ENCODE measurements at regions not wholly inside any gene's neighbourhood (a gene's known extent, or its start where the extent isn't known, plus 50 kb on each side); places are given as distances from the start of the nearest gene placed in this dataset.
"Not testable (repeated sequence)": the region's sequence is repeated elsewhere in the genome, so short reads cannot be mapped to it uniquely, and the experiment has no call there.

DNA sequence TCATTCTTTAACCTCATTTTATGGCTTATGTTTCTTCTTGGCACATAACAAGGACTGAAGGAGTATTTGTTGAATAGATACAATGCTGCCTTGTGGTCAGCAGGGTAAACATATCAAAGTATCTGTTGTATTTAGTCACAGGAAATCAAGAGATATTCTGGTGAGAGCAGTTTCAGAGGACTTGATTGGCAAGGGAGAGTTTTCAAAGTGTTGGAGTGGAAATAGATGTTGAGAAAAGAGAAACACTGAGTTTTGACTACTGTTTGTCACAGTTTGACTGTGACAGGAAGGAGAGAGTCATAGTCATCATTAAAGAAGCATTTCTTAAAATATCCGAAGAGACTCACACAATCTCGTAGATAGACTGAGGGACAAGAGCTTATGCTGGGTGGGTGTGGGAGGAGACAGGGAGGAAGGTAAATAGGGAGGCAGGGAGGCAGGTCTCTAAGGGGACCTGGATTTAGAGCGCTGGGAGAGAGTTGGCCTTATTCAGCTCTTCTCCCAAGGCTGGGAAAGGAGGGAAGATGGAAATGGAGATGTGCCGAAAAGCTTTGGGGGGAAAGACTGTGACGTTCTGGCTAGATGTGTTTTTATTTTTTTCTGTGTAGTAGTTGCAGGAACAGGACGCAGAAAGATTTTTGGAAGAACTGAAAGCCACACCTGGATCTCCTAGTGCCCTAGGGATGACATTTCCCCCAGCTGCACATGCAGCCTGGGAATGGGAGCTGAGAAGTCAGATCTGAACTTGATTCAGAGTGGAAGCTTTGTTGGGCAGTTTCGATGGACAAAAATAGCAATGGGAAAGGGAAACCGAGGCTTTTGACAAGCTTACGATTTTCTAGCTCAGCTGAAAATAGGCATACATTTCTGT, 65.0 kb upstream of the IFNGR1 start:
- no peak overlapping the region for H2AFZ ChIP-seq (ENCODE audit: low read length)

DNA sequence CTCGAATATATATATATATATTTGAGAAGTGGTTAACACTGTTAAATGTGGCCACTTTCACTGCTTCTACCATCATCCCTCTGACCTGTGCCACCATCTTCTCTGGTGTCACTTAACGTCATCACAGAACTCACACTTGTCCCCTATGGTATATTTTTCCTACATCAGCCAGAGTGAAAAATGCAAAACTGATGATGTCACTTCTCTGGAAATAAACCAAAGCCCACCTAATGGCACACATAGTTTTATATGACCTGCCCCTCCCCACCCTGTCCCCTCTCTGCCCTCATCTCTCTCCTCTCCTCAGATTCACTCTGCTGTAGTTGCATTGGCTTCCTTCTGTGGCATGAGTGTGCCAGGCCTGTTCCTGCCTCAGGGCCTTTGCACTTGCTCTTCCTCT, 63.9 kb upstream of the IFNGR1 start:
- Histone ChIP-seq H3K9me2 (replicated peaks; ENCODE audit: low read depth, low read length) (no peaks in the 10 kb centered on the region), H3K27me3 (ENCODE audit: insufficient read depth, low read length, poor library complexity, severe bottlenecking) (peaks cover 6% of the 10 kb centered on the region), H3K4me2 (ENCODE audit: low read depth, low read length, poor library complexity, severe bottlenecking) (no peak overlapping the region)

More for the DNA sequence above, 65.0 kb upstream of the IFNGR1 start:
- no peak overlapping the region for H3K4me3 ChIP-seq (ENCODE audit: low read length, poor library complexity, severe bottlenecking)
- H3K36me3 ChIP-seq (ENCODE audit: insufficient read depth, low read length) = no peaks in the 10 kb centered on the region
- H3K9me2 ChIP-seq (replicated peaks; ENCODE audit: low read depth, low read length) = no peaks in the 10 kb centered on the region
- no peaks in the 10 kb centered on the region for H3F3A ChIP-seq (ENCODE audit: low read depth)
- peaks cover 6% of the 10 kb centered on the region for H3K27me3 ChIP-seq (ENCODE audit: insufficient read depth, low read length, poor library complexity, severe bottlenecking)
- no peak overlapping the region for H3K4me2 ChIP-seq (ENCODE audit: low read depth, low read length, poor library complexity, severe bottlenecking)
- TF ChIP-seq, protein P1, sequence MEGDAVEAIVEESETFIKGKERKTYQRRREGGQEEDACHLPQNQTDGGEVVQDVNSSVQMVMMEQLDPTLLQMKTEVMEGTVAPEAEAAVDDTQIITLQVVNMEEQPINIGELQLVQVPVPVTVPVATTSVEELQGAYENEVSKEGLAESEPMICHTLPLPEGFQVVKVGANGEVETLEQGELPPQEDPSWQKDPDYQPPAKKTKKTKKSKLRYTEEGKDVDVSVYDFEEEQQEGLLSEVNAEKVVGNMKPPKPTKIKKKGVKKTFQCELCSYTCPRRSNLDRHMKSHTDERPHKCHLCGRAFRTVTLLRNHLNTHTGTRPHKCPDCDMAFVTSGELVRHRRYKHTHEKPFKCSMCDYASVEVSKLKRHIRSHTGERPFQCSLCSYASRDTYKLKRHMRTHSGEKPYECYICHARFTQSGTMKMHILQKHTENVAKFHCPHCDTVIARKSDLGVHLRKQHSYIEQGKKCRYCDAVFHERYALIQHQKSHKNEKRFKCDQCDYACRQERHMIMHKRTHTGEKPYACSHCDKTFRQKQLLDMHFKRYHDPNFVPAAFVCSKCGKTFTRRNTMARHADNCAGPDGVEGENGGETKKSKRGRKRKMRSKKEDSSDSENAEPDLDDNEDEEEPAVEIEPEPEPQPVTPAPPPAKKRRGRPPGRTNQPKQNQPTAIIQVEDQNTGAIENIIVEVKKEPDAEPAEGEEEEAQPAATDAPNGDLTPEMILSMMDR (conservative IDR thresholded peaks at IDR 0.05; ENCODE audit: low read length) = no peak
- TF ChIP-seq EZH2phosphoT487 (IDR thresholded peaks at IDR 0.05; ENCODE audit: borderline replicate concordance) = no peak
- H3K4me1 ChIP-seq (ENCODE audit: insufficient read depth, low read length, poor library complexity, severe bottlenecking) = no peaks in the 10 kb centered on the region
- no peak overlapping the region for H3K9ac ChIP-seq (ENCODE audit: low read depth, low read length, poor library complexity, severe bottlenecking)
- H3K9me3 ChIP-seq (ENCODE audit: insufficient read depth, low read depth, low read length) = no peaks in the 10 kb centered on the region
- H3K79me2 ChIP-seq (ENCODE audit: insufficient read depth, low read length) = no peaks in the 10 kb centered on the region
- H4K20me1 ChIP-seq (ENCODE audit: insufficient read depth, low read length, poor library complexity, severe bottlenecking) = no peaks in the 10 kb centered on the region

DNA sequence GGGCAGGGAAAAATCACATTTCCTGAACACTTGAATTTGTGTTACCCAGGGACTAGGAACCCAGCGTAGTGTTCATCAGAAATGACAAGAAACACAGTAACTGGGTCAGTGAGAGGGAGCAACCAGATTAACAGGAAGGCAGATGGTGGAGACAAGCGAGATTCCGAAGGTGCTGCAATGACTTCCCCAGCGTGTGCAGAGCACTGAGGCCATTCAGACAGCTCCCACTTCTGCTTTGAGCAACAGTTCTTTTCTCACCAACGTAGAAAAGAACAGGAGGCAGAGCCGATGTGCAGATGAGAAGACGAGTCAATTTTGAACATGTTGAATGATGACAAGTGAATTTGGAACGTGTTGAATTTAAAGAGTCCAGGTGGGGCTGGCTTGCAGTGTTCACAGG, 63.1 kb upstream of the IFNGR1 start:
- Histone ChIP-seq H3K9me2 (replicated peaks; ENCODE audit: low read depth, low read length) (no peaks in the 10 kb centered on the region), H3K4me3 (ENCODE audit: low read length, poor library complexity, severe bottlenecking) (no peak overlapping the region), H3K9me3 (ENCODE audit: insufficient read depth, low read depth, low read length) (no peaks in the 10 kb centered on the region), H3F3A (ENCODE audit: low read depth) (no peaks in the 10 kb centered on the region), H3K79me2 (ENCODE audit: insufficient read depth, low read length) (no peaks in the 10 kb centered on the region), H3K36me3 (ENCODE audit: insufficient read depth, low read length) (no peaks in the 10 kb centered on the region), H2AFZ (ENCODE audit: low read length) (no peak overlapping the region), H3K27me3 (ENCODE audit: insufficient read depth, low read length, poor library complexity, severe bottlenecking) (peaks cover 6% of the 10 kb centered on the region), H4K20me1 (ENCODE audit: insufficient read depth, low read length, poor library complexity, severe bottlenecking) (no peaks in the 10 kb centered on the region), H3K4me2 (ENCODE audit: low read depth, low read length, poor library complexity, severe bottlenecking) (no peak overlapping the region), H3K4me1 (ENCODE audit: insufficient read depth, low read length, poor library complexity, severe bottlenecking) (no peaks in the 10 kb centered on the region), H3K9ac (ENCODE audit: low read depth, low read length, poor library complexity, severe bottlenecking) (no peak overlapping the region)
- TF ChIP-seq EZH2phosphoT487 (IDR thresholded peaks at IDR 0.05; ENCODE audit: borderline replicate concordance) = no peak
- TF ChIP-seq, protein P1 (conservative IDR thresholded peaks at IDR 0.05; ENCODE audit: low read length) = no peak

More for the DNA sequence above, 63.9 kb upstream of the IFNGR1 start:
- no peaks in the 10 kb centered on the region for H3F3A ChIP-seq (ENCODE audit: low read depth)
- TF ChIP-seq, protein P1 (conservative IDR thresholded peaks at IDR 0.05; ENCODE audit: low read length) = no peak
- TF ChIP-seq EZH2phosphoT487 (IDR thresholded peaks at IDR 0.05; ENCODE audit: borderline replicate concordance) = no peak
- no peak overlapping the region for H2AFZ ChIP-seq (ENCODE audit: low read length)
- H4K20me1 ChIP-seq (ENCODE audit: insufficient read depth, low read length, poor library complexity, severe bottlenecking) = no peaks in the 10 kb centered on the region
- no peaks in the 10 kb centered on the region for H3K9me3 ChIP-seq (ENCODE audit: insufficient read depth, low read depth, low read length)
- H3K36me3 ChIP-seq (ENCODE audit: insufficient read depth, low read length) = no peaks in the 10 kb centered on the region
- H3K9ac ChIP-seq (ENCODE audit: low read depth, low read length, poor library complexity, severe bottlenecking) = no peak overlapping the region
- no peaks in the 10 kb centered on the region for H3K79me2 ChIP-seq (ENCODE audit: insufficient read depth, low read length)
- no peaks in the 10 kb centered on the region for H3K4me1 ChIP-seq (ENCODE audit: insufficient read depth, low read length, poor library complexity, severe bottlenecking)
- H3K4me3 ChIP-seq (ENCODE audit: low read length, poor library complexity, severe bottlenecking) = no peak overlapping the region

DNA sequence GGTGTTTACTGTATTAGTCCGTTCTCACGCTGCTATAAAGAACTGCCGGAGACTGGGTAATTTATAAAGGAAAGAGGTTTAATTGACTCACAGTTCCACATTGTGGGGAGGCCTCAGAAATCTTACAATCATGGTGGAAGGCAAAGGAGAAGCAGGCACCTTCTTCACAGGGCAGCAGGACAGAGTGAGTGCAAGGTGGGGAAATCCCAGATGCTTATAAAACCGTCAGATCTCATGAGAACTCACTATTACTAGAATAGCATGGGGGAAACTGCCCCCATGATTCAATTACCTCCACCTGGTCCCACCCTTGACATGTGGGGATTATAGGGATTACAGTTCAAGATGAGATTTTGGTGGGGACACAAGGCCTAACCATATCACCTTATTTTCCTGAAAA, 60.1 kb upstream of the IFNGR1 start:
- not testable (repeated sequence) for H3K4me1 ChIP-seq (ENCODE audit: insufficient read depth, low read length, poor library complexity, severe bottlenecking); H3K9me3 ChIP-seq (ENCODE audit: insufficient read depth, low read depth, low read length); H4K20me1 ChIP-seq (ENCODE audit: insufficient read depth, low read length, poor library complexity, severe bottlenecking); H3K4me2 ChIP-seq (ENCODE audit: low read depth, low read length, poor library complexity, severe bottlenecking); H3K9me2 ChIP-seq (replicated peaks; ENCODE audit: low read depth, low read length); H3K36me3 ChIP-seq (ENCODE audit: insufficient read depth, low read length); H3K27me3 ChIP-seq (ENCODE audit: insufficient read depth, low read length, poor library complexity, severe bottlenecking); H3K4me3 ChIP-seq (ENCODE audit: low read length, poor library complexity, severe bottlenecking); H2AFZ ChIP-seq (ENCODE audit: low read length); H3K79me2 ChIP-seq (ENCODE audit: insufficient read depth, low read length); H3K9ac ChIP-seq (ENCODE audit: low read depth, low read length, poor library complexity, severe bottlenecking); H3F3A ChIP-seq (ENCODE audit: low read depth)
